ENCODE measurements at regions not wholly inside any gene's neighbourhood (a gene's known extent, or its start where the extent isn't known, plus 50 kb on each side); places are given as distances from the start of the nearest gene placed in this dataset.

DNA sequence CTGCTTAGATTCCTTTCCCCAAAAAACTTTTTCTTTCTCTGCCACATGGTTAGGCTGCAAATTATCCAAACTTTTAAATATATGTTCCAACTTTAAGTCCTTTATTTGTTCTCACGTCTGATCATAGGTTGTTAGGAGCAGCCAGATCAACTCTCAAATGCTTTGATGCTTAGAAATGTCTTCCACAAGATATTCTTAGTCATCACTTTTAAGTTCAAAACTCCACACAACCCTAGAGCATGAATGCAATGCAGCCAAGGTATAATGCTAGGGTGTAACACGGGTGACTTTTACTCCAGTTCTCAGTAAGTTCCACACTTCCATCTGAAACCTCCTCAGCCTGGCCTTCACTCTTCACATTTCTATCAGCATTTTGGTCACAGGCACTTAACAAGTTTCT, 987.5 kb downstream of the DCDC2C start:
- TF ChIP-seq, protein P1, sequence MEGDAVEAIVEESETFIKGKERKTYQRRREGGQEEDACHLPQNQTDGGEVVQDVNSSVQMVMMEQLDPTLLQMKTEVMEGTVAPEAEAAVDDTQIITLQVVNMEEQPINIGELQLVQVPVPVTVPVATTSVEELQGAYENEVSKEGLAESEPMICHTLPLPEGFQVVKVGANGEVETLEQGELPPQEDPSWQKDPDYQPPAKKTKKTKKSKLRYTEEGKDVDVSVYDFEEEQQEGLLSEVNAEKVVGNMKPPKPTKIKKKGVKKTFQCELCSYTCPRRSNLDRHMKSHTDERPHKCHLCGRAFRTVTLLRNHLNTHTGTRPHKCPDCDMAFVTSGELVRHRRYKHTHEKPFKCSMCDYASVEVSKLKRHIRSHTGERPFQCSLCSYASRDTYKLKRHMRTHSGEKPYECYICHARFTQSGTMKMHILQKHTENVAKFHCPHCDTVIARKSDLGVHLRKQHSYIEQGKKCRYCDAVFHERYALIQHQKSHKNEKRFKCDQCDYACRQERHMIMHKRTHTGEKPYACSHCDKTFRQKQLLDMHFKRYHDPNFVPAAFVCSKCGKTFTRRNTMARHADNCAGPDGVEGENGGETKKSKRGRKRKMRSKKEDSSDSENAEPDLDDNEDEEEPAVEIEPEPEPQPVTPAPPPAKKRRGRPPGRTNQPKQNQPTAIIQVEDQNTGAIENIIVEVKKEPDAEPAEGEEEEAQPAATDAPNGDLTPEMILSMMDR (IDR thresholded peaks at IDR 0.05; ENCODE audit: insufficient read depth, low read length, poor library complexity, severe bottlenecking) = no peak
- TF ChIP-seq EZH2phosphoT487 (conservative IDR thresholded peaks at IDR 0.05; ENCODE audit: low read length) = no peak
